SK-N-SH treated with all-trans-retinoic acid at 6 μM for 48 hours (cell line): ENCODE measurements at regions not wholly inside any gene's neighbourhood (a gene's known extent, or its start where the extent isn't known, plus 50 kb on each side); places are given as distances from the start of the nearest gene placed in this dataset.

ENCODE experiments used
- CREB5 ChIP-seq: fragments of 250-450 bp; sonication (Bioruptor Pico); IDR thresholded peaks from 2 replicates; pipeline ENCODE4 v1.5.1; 2020; ENCODE audit warnings: low read depth, mild to moderate bottlenecking, moderate library complexity
- PPARA ChIP-seq: fragments of 250-450 bp; sonication (Bioruptor Pico); IDR thresholded peaks from 2 replicates; pipeline ENCODE4 v1.5.0; 2020; ENCODE audit warnings: mild to moderate bottlenecking, borderline replicate concordance
- RARB ChIP-seq: fragments of 250-450 bp; sonication (Bioruptor Pico); IDR thresholded peaks from 2 replicates; pipeline ENCODE4 v1.8.0; 2021; ENCODE audit warnings: mild to moderate bottlenecking, moderate library complexity
- SNAI2 ChIP-seq: fragments of 250-450 bp; sonication (Bioruptor Pico); IDR thresholded peaks from 2 replicates; pipeline ENCODE4 v1.5.0; 2020; ENCODE audit warnings: mild to moderate bottlenecking, moderate library complexity
- ZC3H10 ChIP-seq: fragments of 250-450 bp; sonication (Bioruptor Pico); IDR thresholded peaks from 2 replicates; pipeline ENCODE4 v1.5.1; 2021; ENCODE audit warnings: mild to moderate bottlenecking, moderate library complexity
- ZFP3 ChIP-seq: fragments of 250-450 bp; sonication (Bioruptor Pico); IDR thresholded peaks from 2 replicates; pipeline ENCODE4 v1.5.0; 2020; ENCODE audit warnings: mild to moderate bottlenecking, moderate library complexity
- ZFP30 ChIP-seq: fragments of 450-650 bp; formaldehyde crosslinking; IDR thresholded peaks from 2 replicates; pipeline ENCODE4 v1.5.0; 2022; ENCODE audit warnings: mild to moderate bottlenecking, moderate library complexity
- ZNF565 ChIP-seq: fragments of 450-650 bp; formaldehyde crosslinking; conservative IDR thresholded peaks from 2 replicates; pipeline ENCODE4 v1.5.0; 2020; ENCODE audit warnings: low read depth, mild to moderate bottlenecking, moderate library complexity

- TF ChIP-seq RARB (CRISPR knock-in tag) (no peak), PPARA (CRISPR knock-in tag) (no peak), ZNF565 (no peak), ZFP30 (CRISPR knock-in tag) (no peak), ZFP3 (CRISPR knock-in tag) (no peak), SNAI2 (no peak), CREB5 (CRISPR knock-in tag) (no peak), ZC3H10 (no peak)
Measured at GRCh38 chr9:113781381-113781780, 94.7 kb upstream of the ZNF618 start.
